Stimulated activated CD4-positive, alpha-beta T cell treated with anti-CD3 and anti-CD28 coated beads, Interleukin-2, amount 100 ng/mL, for 48 hours (primary cell): ENCODE measurements at regions not wholly inside any gene's neighbourhood (a gene's known extent, or its start where the extent isn't known, plus 50 kb on each side); places are given as distances from the start of the nearest gene placed in this dataset.

Experiments
- DNase-seq, 2 donors: peaks; one replicate each; pipeline ENCODE4 v3.0.0-alpha.2; 2020

DNA sequence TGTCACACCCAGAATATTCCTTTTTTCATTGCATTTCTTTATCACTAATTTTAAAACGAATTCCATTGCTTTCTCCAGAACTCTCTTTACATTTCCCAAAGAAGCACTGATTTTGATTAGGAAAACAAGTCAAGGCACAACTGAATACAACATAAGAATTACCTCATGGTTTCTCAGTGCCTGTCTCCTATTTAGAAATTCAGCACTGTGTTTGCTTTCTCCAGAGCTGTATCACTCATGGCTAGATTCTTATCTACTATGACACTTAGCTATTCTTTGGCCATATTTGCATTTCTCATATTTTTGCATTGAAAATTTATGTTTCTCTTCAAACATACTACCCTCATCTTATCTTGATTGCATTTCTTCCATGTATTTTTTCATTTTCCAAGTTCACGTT lies 1402.0 kb downstream of the MRPL39 start:
- DNase-seq = no peak

DNA sequence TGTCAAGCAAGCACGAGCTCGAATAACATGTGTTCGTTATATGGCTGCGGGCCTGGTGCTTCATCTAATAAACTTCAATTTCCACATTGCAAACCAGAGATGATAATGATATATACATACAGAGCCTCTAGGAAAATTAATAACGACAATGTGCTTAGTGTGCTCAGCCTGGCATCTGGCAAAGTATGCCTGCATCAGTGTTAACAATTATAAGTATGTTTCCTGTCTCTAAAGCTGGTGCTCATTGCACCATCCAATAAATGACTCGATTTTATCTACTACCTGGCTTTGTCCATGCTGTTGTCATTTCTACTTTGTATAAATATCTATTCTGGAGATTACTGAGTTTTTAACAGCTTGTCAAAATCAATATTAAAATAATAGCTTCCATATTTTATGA lies 1402.6 kb downstream of the MRPL39 start:
- DNase-seq = no peak

DNA sequence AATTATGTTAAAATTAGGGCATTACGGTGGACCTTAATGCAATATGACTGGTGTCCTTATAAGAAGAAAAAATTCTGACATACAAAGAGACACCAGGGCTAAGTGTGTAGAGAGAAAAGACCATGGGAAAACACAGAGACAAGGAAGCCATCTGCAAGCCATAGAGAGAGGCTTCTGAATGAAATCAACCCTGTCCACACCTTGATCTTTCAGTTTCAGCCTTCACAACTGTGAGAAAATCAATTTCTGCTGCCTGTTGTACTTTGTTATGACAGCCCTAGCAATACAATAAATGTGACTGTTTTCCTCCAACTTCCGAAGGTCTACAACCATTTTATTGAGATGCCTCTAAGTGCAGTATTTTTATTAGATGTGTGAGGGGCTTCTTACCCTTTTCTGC lies 1407.2 kb downstream of the MRPL39 start:
- DNase-seq = no peak

DNA sequence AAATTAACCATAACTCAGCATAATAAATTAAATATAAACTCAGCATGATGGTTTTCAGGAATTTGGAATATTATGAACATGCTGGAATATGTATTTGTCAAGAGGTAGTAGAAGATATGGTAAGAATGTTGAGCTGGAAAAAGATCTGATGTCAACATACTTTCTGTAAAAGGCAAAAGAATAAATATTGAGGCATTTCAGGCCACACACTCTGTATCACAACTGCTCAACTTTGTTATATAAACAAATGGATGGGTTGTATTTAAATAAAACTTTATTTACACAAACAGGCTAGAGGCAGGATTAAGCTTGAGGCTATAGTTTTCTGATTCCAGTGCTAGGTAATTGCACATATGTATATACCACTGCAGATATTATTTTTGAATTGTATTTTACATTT lies 1409.4 kb downstream of the MRPL39 start:
- DNase-seq = no peak

DNA sequence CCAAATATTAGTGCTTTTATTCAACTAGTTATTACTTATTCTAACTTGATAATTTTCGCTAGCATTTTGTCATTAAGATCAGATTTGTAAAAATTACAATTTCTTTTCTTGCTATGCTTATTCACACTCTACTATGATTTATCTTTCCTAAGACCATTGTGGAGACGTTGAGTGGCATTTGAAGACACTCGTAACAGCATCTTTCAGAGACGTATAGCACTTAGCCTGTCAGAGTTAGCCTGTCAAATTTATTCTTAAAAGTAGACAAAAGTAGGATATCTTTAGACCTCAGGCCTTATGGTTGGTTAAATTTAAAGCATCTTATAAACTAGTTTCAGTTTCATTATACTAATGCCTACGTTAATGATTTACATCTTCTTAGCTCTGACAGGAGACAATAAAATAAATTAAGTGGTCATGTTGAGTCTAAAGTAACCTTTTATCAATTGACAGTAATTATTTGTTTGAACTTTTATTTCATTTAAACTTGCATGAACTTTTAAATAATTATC lies 1410.1 kb downstream of the MRPL39 start:
- no peak for DNase-seq

DNA sequence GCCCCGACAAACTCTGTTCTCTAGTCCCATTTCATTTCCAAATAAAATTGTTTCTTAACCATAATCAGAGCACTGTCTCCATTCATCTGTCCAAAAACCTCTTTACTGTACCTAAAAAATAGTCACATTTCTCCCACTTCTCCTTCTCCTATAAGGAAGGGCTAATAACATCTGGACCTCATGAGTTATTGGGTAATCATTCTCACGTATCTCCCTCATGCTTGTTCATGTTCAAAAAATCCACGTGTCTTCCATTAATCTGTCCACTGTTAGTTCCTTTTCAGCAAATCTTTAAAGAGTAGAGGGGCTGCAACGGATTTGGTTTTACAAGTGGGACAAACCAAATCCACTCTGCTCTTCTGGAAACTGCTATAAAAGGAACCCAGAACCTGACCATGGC lies 1418.8 kb downstream of the MRPL39 start:
- DNase-seq = no peak

DNA sequence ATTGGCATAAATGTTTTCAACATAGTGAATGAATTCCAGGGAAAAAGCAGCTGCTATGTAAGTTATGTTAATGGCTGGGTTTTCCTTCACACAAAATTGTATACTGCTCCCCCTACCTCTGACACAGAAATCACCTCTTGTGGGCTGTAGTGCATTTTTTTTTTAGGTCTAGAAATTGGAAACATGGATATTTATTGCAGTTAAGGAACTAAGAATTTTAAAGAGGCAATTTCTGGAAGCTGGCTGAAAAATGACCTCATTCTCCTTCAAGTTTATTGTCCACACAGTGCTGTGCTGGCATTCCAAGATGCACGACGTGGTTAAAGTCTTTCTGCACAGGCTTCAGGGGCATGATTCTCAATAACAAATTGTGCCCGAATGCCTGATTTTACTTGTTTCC lies 1424.2 kb downstream of the MRPL39 start:
- no peak for DNase-seq

DNA sequence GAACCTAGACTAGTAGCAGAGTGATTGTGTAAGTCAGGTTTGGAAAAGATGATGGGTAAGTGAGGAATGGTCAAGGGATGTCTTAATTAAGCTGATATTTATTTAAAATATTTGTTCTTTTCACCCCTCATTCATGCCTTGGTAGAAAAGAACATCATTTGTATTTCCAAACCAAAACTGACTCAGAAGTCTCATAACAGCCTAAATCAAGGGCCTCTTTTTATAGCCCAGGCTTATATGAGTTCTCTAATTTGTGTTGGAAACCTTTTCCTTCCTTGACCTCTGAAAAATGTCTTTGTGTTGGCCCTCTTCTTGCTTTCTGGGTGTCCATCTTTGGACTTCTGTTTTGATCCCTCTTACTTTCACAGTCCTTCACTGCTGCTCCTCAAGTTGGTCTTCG lies 1428.2 kb downstream of the MRPL39 start:
- no peak for DNase-seq

DNA sequence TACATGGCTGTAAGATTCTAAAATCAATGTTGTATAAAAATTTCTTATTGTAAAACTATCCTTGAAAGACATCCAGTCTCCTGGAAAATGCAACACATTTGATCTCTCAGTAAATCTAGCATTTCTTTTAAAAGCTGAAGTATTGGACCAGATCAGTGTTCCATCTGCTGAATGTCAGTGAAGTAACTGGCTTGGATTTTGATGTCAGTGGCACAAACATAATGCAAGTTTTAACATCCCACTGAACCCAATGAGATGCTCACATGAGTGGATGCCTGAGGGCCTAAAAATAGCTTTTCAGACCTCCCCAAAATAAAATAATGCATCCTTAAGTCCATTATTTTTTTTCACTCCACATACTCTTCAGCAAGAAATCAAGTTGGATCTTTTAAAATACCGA lies 1432.2 kb downstream of the MRPL39 start:
- DNase-seq = no peak

DNA sequence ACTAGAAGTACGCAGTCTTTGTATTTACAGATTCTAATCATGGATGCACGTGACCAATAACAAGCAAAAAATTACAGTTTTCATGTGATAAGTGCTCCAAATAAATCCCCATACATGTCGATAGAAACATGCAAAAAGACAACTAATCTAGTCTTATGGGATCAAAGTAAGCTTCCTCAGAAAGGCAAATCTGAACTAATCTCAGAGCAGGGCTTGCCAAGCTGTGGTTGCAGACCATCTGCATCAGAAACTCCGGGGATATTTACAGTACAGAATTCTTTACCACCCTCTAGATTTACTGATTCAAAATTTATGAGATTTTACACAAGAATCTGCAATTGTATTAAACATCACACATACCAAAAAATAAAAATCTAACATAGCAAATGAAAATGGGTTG lies 1435.5 kb downstream of the MRPL39 start:
- DNase-seq = no peak

DNA sequence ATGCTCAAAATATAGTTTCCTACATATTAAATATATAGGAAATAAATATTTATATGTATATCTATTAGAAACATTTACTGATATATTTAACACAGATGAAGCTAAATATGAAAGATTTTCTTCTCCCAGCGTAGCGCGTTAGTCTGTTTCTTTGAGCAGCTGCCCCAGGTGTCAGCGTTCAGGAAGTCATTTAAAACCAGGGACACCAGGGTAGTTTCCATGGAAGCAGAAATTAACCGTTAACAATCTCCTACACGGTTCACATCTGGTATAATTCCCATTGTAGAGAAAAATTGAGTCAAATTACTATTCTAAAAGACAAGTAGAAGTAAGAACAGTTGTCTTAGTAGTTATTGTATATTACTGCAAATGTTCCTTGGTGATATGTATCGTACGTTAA lies 1443.7 kb downstream of the MRPL39 start:
- no peak for DNase-seq

DNA sequence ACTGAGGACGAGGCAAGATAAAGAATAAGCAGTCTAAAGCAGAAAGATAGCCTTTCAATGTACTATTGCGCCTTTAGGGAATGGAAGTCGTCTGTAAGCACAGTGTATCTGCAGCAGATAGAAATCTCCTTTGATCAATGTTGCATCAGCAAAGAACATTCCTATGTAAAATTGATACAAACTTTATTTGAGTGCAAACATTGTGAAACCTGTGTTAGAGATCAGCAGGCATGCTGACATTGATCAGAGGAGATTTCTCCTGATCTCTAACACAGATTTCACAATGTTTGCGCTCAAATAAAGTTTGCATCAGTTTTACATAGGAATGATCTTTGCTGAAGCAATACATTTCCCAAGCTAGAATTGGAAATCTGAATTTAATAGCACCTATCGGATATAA lies 1446.8 kb downstream of the MRPL39 start:
- no peak for DNase-seq

DNA sequence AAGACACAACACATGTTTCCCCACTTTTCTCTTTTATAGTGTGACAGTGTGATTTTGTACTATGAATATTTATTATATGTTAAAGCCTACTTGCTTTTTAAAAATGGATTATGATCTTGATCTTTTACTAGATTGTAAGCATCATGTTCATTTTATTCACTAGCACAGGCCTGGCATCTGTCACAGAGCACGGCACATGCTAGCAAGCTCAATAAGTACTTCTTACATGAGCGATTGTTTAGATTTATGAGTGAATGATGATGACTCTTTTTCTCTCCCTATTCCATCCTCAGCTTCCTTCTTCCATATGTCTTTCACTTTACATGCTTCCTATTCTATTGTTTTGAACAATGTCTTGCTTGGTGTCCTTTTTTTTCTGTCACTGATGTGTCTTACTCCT lies 1454.1 kb downstream of the MRPL39 start:
- no peak for DNase-seq

DNA sequence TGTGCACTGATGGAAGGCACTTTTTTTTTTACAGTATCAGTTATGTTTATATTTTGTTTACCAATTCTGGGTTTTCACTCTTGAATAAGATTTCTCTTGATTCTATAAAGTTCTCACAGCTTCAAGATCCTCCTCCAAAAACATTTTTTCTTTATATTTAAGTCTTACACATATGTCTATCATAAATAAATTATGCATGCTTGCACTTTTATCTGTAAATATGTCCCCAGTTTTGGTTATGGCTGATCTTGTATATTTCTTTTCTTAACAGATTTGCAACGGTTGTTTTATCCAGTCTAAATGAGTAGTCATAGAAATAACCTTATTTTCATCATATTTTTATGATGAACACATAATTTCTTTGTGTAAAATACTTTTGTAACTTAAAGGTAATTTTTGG lies 1456.5 kb downstream of the MRPL39 start:
- DNase-seq = no peak

DNA sequence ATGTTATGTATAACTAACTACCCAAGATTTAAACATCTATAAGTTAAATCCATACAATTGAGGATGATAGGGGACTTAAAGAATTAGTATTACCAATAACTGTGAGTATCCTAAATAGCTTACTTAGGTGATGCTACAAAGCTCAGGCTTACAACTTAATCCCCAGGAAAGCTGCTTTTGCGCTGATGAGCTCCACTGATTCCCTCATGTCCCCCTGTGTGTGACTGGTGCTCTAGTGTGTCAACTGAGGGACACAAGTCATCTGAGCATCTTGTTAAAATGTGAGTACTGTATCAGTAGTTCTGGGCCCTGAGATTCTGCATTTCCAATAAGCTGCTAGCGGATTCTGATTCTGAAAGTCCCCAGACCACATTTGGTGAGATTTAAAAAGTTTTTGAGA lies 1458.8 kb downstream of the MRPL39 start:
- no peak for DNase-seq

DNA sequence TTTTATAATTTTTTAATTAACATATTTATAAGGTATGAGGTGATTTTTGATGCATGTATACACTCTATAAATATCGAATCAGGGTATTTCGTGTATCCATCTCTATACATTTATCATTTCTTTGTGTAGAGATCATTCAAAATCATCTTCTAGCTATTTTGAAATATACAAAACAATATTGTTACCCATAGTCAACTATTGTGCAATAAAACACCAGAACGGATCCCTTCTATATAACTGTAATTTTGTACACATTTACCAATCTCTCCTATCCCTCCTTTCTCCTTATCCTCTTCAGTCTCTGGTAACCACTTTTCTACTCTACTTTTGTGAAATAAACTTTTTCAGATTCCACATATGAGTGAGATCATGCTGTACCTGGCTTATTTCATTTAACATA lies 1459.6 kb downstream of the MRPL39 start:
- DNase-seq = no peak

DNA sequence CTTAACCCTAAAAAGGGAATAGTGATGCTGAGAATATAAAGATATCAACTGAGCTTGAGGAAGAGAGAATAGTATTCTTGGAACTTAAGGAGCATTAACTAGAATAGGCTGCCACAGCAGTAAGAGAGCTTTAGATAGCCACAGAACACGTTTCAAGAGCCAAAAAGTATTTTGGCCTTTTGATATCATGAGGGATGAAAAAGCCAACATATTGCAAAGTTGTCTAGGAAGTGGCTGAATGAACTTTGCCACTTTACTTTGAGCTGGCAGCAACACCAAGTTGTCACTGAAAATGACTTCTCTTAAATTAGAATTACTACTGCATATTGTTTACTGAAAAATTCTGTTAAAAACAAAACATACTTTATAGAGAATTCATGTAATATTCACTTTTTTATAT lies 1476.2 kb downstream of the MRPL39 start:
- DNase-seq = no peak

DNA sequence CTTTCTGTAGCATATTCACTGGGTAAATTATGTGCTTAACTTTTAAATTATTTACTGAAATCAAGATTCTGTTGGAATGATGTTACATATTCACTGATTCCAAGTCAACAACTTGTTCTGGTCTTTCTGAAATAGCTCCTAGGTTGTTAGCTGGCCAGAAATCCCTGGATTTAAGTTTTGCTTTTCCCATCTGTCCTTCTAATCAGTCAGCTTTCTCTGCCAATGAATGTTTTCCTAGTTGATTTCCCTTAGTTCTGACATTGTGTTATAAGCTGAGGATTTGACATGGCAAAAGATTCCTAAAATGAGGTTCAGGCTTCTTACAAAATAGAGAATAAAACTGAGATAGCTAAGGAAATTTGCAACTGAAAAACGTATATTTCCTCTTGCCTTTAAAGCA lies 1479.6 kb downstream of the MRPL39 start:
- DNase-seq = no peak

DNA sequence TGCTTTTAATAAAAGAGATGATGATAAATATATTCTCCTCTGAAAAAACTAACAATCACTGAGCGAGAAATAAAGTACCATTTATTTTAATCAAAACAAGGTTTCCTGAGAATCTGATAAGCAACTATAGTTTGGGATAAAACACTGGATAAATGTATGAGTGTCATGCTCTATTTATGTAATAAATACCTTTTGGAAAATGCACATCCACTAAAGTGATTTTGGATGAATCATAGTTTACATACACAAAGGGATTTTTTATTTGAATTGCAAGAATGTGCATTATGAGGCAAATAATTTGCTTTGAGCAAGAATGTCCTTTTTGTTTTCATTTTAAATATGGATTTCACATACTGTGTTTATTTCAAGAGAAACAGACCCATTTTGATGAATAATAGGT lies 1483.5 kb downstream of the MRPL39 start:
- DNase-seq = no peak

DNA sequence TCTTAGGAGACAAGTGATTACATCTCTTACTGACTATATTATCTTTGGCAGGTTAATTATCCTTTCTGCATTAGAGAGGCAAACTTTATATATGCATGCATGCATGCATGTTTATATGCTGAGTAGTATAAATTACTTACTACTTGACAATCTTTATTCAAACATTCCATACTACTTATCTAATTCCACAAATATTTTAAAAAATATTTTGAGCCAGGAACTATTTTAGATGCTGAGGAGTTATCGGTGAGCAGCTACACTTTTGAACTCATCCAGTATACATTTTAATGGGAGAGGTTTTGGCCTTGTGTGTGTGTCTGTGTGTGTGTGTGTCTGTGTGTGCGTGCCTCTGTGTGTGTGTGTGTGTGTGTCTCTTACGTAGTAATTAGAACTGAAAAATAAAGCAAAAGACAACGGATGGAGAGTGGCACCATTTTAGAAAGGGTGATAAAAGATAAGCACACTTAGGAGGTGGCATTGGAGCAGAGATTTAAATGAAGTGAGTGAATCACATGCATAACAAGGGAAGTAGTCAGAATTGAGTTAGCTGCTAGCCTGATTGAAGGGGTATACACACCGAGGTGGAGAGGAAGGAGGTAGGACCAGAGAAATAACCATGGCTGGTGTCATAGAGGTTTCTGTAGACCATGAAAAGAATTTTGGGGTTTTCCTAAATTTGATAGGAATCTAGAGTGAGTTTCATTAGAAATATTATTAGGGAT lies 1488.4 kb downstream of the MRPL39 start:
- DNase-seq = no peak

DNA sequence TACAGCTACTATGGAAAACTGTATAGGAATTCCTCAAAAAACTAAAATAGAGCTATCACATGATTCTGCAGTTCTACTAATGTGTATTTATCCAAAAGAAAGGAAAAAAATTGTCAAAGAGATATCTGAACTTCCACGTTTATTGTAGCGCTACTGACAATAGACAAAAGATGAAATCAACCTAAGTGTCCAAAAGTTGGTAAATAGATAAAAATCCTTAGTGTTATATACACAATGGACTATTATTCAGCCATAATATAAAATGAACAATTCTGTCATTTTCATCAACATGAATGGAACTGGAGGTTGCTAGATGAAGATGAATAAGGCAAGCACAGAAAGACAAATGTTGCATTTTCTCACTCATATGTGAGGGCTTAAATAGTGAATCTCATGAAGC lies 1492.1 kb downstream of the MRPL39 start:
- DNase-seq = no peak

DNA sequence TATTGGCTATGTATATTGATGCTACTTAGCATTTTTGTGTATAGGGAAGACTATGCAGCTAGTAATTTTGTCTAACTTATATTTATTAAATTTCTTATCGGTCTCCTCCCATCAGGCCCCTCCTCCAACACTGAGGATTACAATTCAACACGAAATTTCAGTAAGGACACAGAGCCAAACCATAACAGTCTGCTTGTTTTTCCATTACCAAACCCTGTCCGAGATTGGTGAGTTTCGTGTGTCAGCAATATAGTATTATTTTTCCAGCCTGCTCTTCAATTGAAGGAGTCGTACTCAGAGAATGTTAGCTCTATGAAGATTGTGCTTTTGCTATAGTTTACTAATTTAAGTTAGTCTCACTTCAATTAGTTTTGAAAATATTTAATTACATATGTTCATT lies 1495.3 kb downstream of the MRPL39 start:
- DNase-seq = no peak

DNA sequence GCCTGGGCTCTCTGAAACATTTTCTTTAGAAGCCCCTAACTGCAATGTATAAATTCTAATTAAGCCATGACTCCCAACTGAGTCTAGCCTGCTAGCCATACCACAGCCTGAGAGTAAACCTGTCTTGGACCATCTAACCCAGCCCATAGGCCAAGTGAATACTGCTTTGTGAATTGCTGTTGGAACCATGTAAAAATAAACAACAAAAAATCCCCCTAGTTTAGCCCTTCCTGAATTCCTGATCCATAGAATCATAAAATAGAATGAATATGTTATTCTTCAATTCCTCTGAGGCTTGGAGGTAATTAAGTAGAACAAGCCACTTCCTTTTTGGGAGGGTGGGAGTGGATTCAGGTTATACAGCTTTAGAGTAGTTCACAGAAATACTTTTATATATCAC lies 1496.4 kb downstream of the MRPL39 start:
- no peak for DNase-seq

DNA sequence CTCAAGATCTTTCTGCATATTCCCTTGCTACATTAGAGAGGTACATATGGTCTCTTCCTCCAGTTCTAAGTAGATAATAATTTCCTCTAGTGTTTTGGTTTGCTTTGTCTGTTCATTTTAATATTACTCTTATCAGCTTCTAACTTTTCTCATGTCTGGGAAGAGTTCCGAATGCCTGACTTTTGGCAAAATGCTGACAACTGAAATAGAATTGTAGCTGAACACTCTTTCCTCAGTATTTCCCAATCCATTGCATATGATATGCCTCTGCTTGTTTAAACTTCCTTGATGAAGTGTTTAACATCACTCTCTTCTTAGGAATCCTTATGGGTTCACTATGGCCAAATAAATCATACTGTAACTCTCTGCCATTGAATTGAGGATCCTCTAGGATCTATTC lies 1510.1 kb downstream of the MRPL39 start:
- no peak for DNase-seq

DNA sequence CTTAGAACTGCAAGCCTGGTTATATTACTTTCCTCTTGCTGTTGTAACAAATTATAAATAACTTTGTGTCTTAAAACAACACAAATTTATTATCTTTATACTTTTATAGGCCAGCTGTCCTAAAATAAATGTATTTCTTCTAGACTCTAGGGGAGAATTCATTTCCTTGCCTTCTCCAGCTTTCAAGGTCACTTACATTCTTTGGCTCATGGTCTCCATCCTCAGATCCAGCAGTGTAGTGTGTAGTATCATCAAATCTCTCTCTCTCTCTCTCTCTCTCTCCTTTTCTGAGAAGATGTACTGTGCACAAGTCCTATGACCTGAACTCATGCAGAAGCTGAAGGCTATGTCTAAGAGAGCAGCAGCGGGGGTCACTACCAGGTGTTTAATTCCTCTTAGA lies 1510.6 kb downstream of the MRPL39 start:
- no peak for DNase-seq

DNA sequence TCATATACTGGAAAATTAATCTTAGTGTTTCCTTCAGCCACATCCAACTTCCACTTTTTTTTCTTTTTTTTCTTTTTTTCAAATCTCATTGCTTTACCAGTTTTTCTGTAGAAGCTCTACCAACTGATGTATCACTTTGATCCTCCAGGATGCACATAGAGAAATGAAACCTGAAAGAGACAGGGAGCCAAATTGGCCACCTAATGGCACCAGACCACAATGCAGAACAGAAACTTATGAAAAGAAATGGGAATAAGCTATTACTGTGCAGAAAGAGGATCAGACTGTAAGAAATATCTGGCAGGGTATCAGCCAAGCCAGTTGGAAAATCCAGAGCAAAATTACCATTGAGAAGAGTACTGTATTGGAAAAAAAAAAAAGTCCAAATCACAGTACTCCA lies 1514.2 kb downstream of the MRPL39 start:
- no peak for DNase-seq
